GM13976 (cell line): ENCODE measurements at regions not wholly inside any gene's neighbourhood (a gene's known extent, or its start where the extent isn't known, plus 50 kb on each side); places are given as distances from the start of the nearest gene placed in this dataset.

ENCODE experiments used
- DNase-seq: peaks from one replicate; pipeline ENCODE4 v3.0.0; 2012; ENCODE audit warnings: low spot score
- CTCF ChIP-seq: IDR thresholded peaks from 2 replicates; pipeline ENCODE4 v1.5.1; 2012; ENCODE audit warnings: borderline replicate concordance, mild to moderate bottlenecking; ENCODE audit not compliant: insufficient read depth; ENCODE audit errors: extremely low read depth, missing control alignments, control extremely low read depth
- in situ Hi-C: fragments of 300-500 bp; cut with MboI; formaldehyde crosslinking; loops from one replicate; pipeline ENCODE4 v1.12.0; 2022; ENCODE audit warnings: low sequenced_read_pairs, mixed read lengths, inconsistent platforms; ENCODE audit not compliant: unreplicated experiment

- in situ Hi-C loops, result no loop called here
- TF ChIP-seq CTCF, result no peak
- no peak for DNase-seq
Observed at GRCh38 chr7:54908760-54909438, 109.9 kb upstream of the EGFR start.

- in situ Hi-C loops, result no loop called here
- no peak for DNase-seq
- TF ChIP-seq CTCF, result no peak
Observed at GRCh38 chr7:54915870-54916598, 102.8 kb upstream of the EGFR start.

GRCh38 chr7:54917613-54918391 is 101.0 kb upstream of the EGFR start:
- no peak for DNase-seq
- in situ Hi-C loops, result no loop called here

GRCh38 chr7:54921116-54921515 is 97.7 kb upstream of the EGFR start:
- in situ Hi-C loops, result no loop called here
- TF ChIP-seq CTCF, result no peak
- no peak for DNase-seq

More at GRCh38 chr7:54917613-54918391, 101.0 kb upstream of the EGFR start:
- no peak for TF ChIP-seq CTCF

DNA sequence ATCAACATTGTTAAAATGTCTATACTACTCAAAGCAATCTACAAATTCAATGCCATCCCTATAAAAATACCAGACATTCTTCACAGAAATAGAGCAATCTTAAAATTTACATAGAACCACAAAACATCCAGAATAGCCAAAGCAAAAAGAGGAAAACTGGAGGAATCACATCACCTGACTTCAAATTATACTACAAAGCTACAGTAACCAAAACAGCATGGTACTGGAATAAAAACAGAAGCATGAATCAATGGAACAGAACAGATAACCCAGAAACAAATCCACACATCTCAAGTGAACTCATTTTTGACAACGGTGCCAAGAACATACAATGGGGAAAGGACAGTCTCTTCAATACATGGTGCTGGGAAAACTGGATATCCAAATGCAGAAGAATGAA is 87.3 kb upstream of the EGFR start:
- DNase-seq, result no peak
- in situ Hi-C loops, result no loop called here
- TF ChIP-seq CTCF, result no peak

DNA sequence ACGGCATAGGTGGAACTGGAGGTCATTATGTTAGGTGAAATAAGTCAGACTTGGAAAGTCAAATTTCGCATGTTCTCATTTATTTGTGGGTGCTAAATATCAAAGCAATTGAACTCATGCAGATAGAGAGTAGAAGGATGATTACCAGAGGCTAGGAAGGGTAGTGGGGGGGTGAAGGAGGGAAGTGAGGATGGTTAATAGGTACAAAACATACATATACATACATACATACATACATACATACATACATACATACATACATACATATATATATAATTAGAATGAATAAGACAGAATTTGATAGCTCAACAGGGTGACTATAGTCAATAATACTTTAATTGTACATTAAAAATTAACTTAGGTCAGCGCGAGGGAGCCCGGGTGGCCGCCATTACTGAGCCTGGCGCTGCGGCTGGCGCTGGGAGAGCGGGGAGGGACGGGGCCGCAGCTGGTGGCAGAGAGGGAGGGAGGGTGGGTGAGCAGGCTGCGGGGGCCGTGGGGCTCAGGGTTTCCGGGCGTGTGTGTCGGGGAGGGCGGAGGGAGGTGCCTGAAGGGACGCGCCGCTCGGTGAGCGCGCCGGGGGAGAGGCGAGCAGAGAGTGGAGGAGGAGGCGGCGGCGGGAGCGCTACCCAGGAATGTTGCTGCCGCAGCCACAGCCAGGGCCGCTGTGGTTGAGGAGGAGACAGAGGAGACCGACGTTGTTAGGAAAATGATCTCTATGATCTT is 85.8 kb upstream of the EGFR start:
- DNase-seq, result no peak
- in situ Hi-C loops, result no loop called here
- TF ChIP-seq CTCF, result no peak
